ENCODE measurements at regions not wholly inside any gene's neighbourhood (a gene's known extent, or its start where the extent isn't known, plus 50 kb on each side); places are given as distances from the start of the nearest gene placed in this dataset.
"Not testable (repeated sequence)": the region's sequence is repeated elsewhere in the genome, so short reads cannot be mapped to it uniquely, and the experiment has no call there.

- no peak for DNase-seq (ENCODE audit: low read depth)
These were observed 275.6 kb upstream of the GRM7 start for GRCh38 chr3:6585360-6585759.

- DNase-seq (ENCODE audit: low read depth), result no peak
These were observed 260.7 kb upstream of the GRM7 start for GRCh38 chr3:6600237-6600636.

GRCh38 chr3:6601374-6601773, 259.5 kb upstream of the GRM7 start:
- DNase-seq (ENCODE audit: low read depth), result no peak

- no peak for DNase-seq (ENCODE audit: low read depth)
These were observed 258.6 kb upstream of the GRM7 start for GRCh38 chr3:6602329-6602728.

GRCh38 chr3:6605227-6605626, 255.7 kb upstream of the GRM7 start:
- no peak for DNase-seq (ENCODE audit: low read depth)

- no peak for DNase-seq (ENCODE audit: low read depth)
These were observed 252.1 kb upstream of the GRM7 start for GRCh38 chr3:6608843-6609242.

GRCh38 chr3:6612034-6612616, 248.8 kb upstream of the GRM7 start:
- DNase-seq (ENCODE audit: low read depth), result no peak

- no peak for DNase-seq (ENCODE audit: low read depth)
These were observed 238.7 kb upstream of the GRM7 start for GRCh38 chr3:6622260-6622659.

- DNase-seq (ENCODE audit: low read depth), result no peak
These were observed 238.2 kb upstream of the GRM7 start for GRCh38 chr3:6622712-6623111.

GRCh38 chr3:6631376-6631775, 229.5 kb upstream of the GRM7 start:
- no peak for DNase-seq (ENCODE audit: low read depth)

- DNase-seq (ENCODE audit: low read depth), result no peak
These were observed 220.0 kb upstream of the GRM7 start for GRCh38 chr3:6640907-6641306.

GRCh38 chr3:6644070-6644929, 216.6 kb upstream of the GRM7 start:
- DNase-seq (ENCODE audit: low read depth), result no peak

GRCh38 chr3:6654670-6655069, 206.2 kb upstream of the GRM7 start:
- no peak for DNase-seq (ENCODE audit: low read depth)

GRCh38 chr3:6655275-6655674, 205.6 kb upstream of the GRM7 start:
- DNase-seq (ENCODE audit: low read depth), result no peak

- no peak for DNase-seq (ENCODE audit: low read depth)
These were observed 203.3 kb upstream of the GRM7 start for GRCh38 chr3:6657591-6657990.

- no peak for DNase-seq (ENCODE audit: low read depth)
These were observed 193.6 kb upstream of the GRM7 start for GRCh38 chr3:6667354-6667753.

- no peak for DNase-seq (ENCODE audit: low read depth)
These were observed 189.6 kb upstream of the GRM7 start for GRCh38 chr3:6671363-6671762.

GRCh38 chr3:6679510-6679909, 181.4 kb upstream of the GRM7 start:
- no peak for DNase-seq (ENCODE audit: low read depth)

- no peak for DNase-seq (ENCODE audit: low read depth)
These were observed 180.7 kb upstream of the GRM7 start for GRCh38 chr3:6680119-6680806.

- DNase-seq (ENCODE audit: low read depth), result no peak
These were observed 163.6 kb upstream of the GRM7 start for GRCh38 chr3:6697285-6697684.

- no peak for DNase-seq (ENCODE audit: low read depth)
These were observed 163.2 kb upstream of the GRM7 start for GRCh38 chr3:6697722-6698121.

GRCh38 chr3:6704817-6705216, 156.1 kb upstream of the GRM7 start:
- not testable (repeated sequence) for DNase-seq (ENCODE audit: low read depth)

- no peak for DNase-seq (ENCODE audit: low read depth)
These were observed 154.1 kb upstream of the GRM7 start for GRCh38 chr3:6706777-6707176.

All from fibroblast of the conjunctiva (primary cell).